Astrocyte (in vitro differentiated cells and primary cell): ENCODE measurements at regions not wholly inside any gene's neighbourhood (a gene's known extent, or its start where the extent isn't known, plus 50 kb on each side); places are given as distances from the start of the nearest gene placed in this dataset.

ENCODE experiments used
- DNase-seq: peaks from one replicate; pipeline ENCODE4 v3.0.0-alpha.2; 2010; ENCODE audit warnings: low read depth
- FAIRE-seq: peaks from 2 replicates; lab custom pipeline; 2011; peaks lifted over from hg19 to GRCh38; lab: Jason Lieb, UNC
- H2AFZ ChIP-seq: 2 replicates; pipeline ENCODE4 v1.6.0; 2012; ENCODE audit warnings: low read depth, low read length, inconsistent platforms
- H3K27ac ChIP-seq: 2 replicates; pipeline ENCODE4 v1.5.1; 2011; ENCODE audit warnings: low read depth, low read length, inconsistent platforms
- H3K27me3 ChIP-seq: 2 replicates; pipeline ENCODE4 v1.6.0; 2011; ENCODE audit warnings: low read length, inconsistent platforms; ENCODE audit not compliant: insufficient read depth
- H3K36me3 ChIP-seq: 2 replicates; pipeline ENCODE4 v1.5.1; 2011; ENCODE audit warnings: low read length, inconsistent platforms; ENCODE audit not compliant: insufficient read depth
- H3K4me1 ChIP-seq: 2 replicates; pipeline ENCODE4 v1.5.1; 2011; ENCODE audit warnings: low read length, inconsistent platforms; ENCODE audit not compliant: insufficient read depth
- H3K4me2 ChIP-seq: 2 replicates; pipeline ENCODE4 v1.6.0; 2012; ENCODE audit warnings: low read length, inconsistent platforms
- H3K4me3 ChIP-seq: 2 replicates; pipeline ENCODE4 v1.5.1; 2011; ENCODE audit warnings: low read depth, mild to moderate bottlenecking, low read length, inconsistent platforms; ENCODE audit not compliant: insufficient read depth
- H3K79me2 ChIP-seq: 2 replicates; pipeline ENCODE4 v1.6.0; 2012; ENCODE audit warnings: mild to moderate bottlenecking, low read length, inconsistent platforms; ENCODE audit not compliant: insufficient read depth
- H3K9ac ChIP-seq: 2 replicates; pipeline ENCODE4 v1.6.0; 2012; ENCODE audit warnings: mild to moderate bottlenecking, low read length, inconsistent platforms
- H3K9me3 ChIP-seq: 2 replicates; pipeline ENCODE4 v1.5.1; 2012; ENCODE audit warnings: low read depth, mild to moderate bottlenecking, low read length, inconsistent platforms; ENCODE audit not compliant: insufficient read depth
- H4K20me1 ChIP-seq: 2 replicates; pipeline ENCODE4 v1.6.0; 2012; ENCODE audit warnings: low read length, inconsistent platforms; ENCODE audit not compliant: insufficient read depth
- H3K27ac Mint-ChIP-seq: one replicate; pipeline ENCODE4 v1.8.0; 2021; ENCODE audit warnings: mild to moderate bottlenecking, mixed read lengths; ENCODE audit not compliant: unreplicated experiment
- H3K27me3 Mint-ChIP-seq: one replicate; pipeline ENCODE4 v1.8.0; 2021; ENCODE audit warnings: low read depth, mixed read lengths; ENCODE audit not compliant: unreplicated experiment
- H3K36me3 Mint-ChIP-seq: one replicate; pipeline ENCODE4 v1.8.0; 2021; ENCODE audit warnings: low read depth, mixed read lengths; ENCODE audit not compliant: unreplicated experiment
- H3K4me1 Mint-ChIP-seq: one replicate; pipeline ENCODE4 v1.8.0; 2021; ENCODE audit warnings: low read depth, mixed read lengths; ENCODE audit not compliant: unreplicated experiment
- H3K4me3 Mint-ChIP-seq: one replicate; pipeline ENCODE4 v1.8.0; 2021; ENCODE audit warnings: mild to moderate bottlenecking, moderate library complexity, mixed read lengths; ENCODE audit not compliant: unreplicated experiment
- H3K9me3 Mint-ChIP-seq: one replicate; pipeline ENCODE4 v1.8.0; 2021; ENCODE audit warnings: mild to moderate bottlenecking, mixed read lengths; ENCODE audit not compliant: unreplicated experiment
- EZH2 ChIP-seq: IDR thresholded peaks from 2 replicates; pipeline ENCODE4 v1.6.1; 2012; ENCODE audit warnings: mild to moderate bottlenecking, low read length, inconsistent platforms; ENCODE audit not compliant: insufficient read depth
- TF ChIP-seq, protein P1 (sequence below): IDR thresholded peaks from 2 replicates; pipeline ENCODE4 v1.5.1; 2011; ENCODE audit warnings: low read depth, mild to moderate bottlenecking, inconsistent platforms, low read length, moderate library complexity; ENCODE audit not compliant: insufficient read depth

DNA sequence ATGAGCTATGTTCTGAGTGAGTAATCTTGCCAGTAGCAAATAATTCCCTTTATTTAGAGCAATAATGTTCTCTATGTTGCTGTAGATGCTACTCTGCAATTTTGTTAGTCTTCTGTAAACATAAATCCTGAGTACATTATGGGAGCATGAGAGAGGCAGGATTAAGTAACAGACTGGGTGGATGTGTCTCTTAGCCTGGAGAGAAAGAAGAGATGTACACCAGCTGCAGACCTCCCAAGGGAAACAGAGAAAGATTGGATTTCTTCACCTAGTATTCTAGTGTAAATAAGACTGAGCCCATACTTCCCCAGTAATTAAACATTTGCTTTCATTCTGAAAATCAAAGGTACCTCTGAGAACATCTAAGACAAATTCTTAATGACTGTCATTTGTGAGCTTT is 564.0 kb downstream of the TRHDE start:
- no peak overlapping the region for H3K4me2 ChIP-seq
- no peak overlapping the region for H3K4me3 Mint-ChIP-seq
- FAIRE-seq, result no peak
- H3K9ac ChIP-seq, result no peak overlapping the region
- no peak overlapping the region for H2AFZ ChIP-seq
- TF ChIP-seq EZH2, result no peak
- TF ChIP-seq, protein P1, sequence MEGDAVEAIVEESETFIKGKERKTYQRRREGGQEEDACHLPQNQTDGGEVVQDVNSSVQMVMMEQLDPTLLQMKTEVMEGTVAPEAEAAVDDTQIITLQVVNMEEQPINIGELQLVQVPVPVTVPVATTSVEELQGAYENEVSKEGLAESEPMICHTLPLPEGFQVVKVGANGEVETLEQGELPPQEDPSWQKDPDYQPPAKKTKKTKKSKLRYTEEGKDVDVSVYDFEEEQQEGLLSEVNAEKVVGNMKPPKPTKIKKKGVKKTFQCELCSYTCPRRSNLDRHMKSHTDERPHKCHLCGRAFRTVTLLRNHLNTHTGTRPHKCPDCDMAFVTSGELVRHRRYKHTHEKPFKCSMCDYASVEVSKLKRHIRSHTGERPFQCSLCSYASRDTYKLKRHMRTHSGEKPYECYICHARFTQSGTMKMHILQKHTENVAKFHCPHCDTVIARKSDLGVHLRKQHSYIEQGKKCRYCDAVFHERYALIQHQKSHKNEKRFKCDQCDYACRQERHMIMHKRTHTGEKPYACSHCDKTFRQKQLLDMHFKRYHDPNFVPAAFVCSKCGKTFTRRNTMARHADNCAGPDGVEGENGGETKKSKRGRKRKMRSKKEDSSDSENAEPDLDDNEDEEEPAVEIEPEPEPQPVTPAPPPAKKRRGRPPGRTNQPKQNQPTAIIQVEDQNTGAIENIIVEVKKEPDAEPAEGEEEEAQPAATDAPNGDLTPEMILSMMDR, result no peak
- H3K27ac Mint-ChIP-seq, result no peak overlapping the region
- H3K79me2 ChIP-seq, result no peaks in the 10 kb centered on the region
- no peak for DNase-seq
- no peaks in the 10 kb centered on the region for H3K9me3 Mint-ChIP-seq
- no peaks in the 10 kb centered on the region for H4K20me1 ChIP-seq
- H3K4me1 Mint-ChIP-seq, result no peaks in the 10 kb centered on the region
- H3K27me3 Mint-ChIP-seq, result no peaks in the 10 kb centered on the region
- no peak overlapping the region for H3K27ac ChIP-seq
- no peaks in the 10 kb centered on the region for H3K36me3 Mint-ChIP-seq
- H3K4me1 ChIP-seq, result no peaks in the 10 kb centered on the region
- peaks cover 5% of the 10 kb centered on the region for H3K9me3 ChIP-seq
- no peaks in the 10 kb centered on the region for H3K27me3 ChIP-seq
- no peaks in the 10 kb centered on the region for H3K36me3 ChIP-seq
- H3K4me3 ChIP-seq, result no peak overlapping the region

DNA sequence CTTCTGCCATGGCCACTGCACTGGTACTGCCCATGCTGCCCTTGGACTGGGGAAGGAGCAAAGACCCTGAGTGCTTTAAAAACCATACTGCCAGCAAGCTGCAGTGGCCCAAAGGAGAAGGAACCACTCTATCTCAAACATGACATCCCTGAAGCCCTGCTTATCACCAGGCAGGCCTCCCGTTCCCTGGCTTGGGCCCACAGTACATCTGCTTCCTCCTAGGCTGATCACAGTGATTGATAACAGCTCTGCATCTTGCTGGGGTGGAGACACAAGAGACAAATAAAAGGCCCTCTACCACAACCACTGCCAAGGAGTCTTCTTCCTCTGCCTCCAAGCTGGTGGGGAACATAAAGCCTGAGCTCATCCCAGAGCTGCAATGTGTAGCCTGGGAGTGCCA is 567.5 kb downstream of the TRHDE start:
- H3K4me3 Mint-ChIP-seq, result no peak overlapping the region

DNA sequence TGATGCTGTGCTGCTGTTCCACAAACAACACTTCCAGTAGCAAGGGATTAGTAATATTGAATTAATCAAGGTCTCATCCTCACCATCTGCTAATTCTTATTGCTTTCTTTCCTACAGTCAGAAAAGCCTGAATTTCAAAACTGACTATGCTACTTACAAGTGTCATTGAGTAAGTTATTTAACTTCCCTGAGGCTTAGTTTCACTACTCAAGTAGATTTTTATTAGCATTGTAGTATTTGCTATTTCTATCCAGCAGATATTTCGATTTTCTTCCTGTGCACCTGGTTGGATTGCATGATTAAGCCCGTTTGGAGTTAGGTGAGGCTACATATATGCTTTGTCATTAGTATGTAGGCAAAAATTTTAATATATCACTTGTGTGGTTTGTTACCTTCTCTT is 591.5 kb downstream of the TRHDE start:
- Histone ChIP-seq H3K9me3 (no peaks in the 10 kb centered on the region), H4K20me1 (no peaks in the 10 kb centered on the region), H3K27ac (no peak overlapping the region), H3K4me1 (no peaks in the 10 kb centered on the region), H3K4me2 (no peak overlapping the region), H3K27me3 (no peaks in the 10 kb centered on the region), H2AFZ (no peak overlapping the region), H3K9ac (no peak overlapping the region), H3K36me3 (no peaks in the 10 kb centered on the region), H3K4me3 (no peak overlapping the region), H3K79me2 (no peaks in the 10 kb centered on the region)
- no peak for TF ChIP-seq EZH2
- TF ChIP-seq, protein P1, result no peak
- Mint-ChIP-seq H3K4me3 (no peak overlapping the region), H3K36me3 (no peaks in the 10 kb centered on the region), H3K27ac (no peak overlapping the region), H3K9me3 (no peaks in the 10 kb centered on the region), H3K27me3 (no peaks in the 10 kb centered on the region), H3K4me1 (peaks cover 8% of the 10 kb centered on the region)
- no peak for DNase-seq
- no peak for FAIRE-seq

More for the DNA sequence above, 567.5 kb downstream of the TRHDE start:
- Histone ChIP-seq H3K9ac (no peak overlapping the region), H3K4me1 (no peaks in the 10 kb centered on the region), H3K4me2 (no peak overlapping the region), H3K9me3 (peaks cover 5% of the 10 kb centered on the region), H3K79me2 (no peaks in the 10 kb centered on the region), H3K4me3 (no peak overlapping the region), H4K20me1 (no peaks in the 10 kb centered on the region), H3K27me3 (no peaks in the 10 kb centered on the region), H3K36me3 (no peaks in the 10 kb centered on the region), H3K27ac (no peak overlapping the region), H2AFZ (no peak overlapping the region)
- Mint-ChIP-seq H3K9me3 (no peaks in the 10 kb centered on the region), H3K27me3 (no peaks in the 10 kb centered on the region), H3K27ac (no peak overlapping the region), H3K36me3 (no peaks in the 10 kb centered on the region), H3K4me1 (no peaks in the 10 kb centered on the region)
- FAIRE-seq, result no peak
- DNase-seq, result no peak
- TF ChIP-seq, protein P1, result no peak
- TF ChIP-seq EZH2, result no peak
